Rectal smooth muscle tissue (tissue), 1 donor: ENCODE measurements at regions not wholly inside any gene's neighbourhood (a gene's known extent, or its start where the extent isn't known, plus 50 kb on each side); places are given as distances from the start of the nearest gene placed in this dataset.

Source experiments
- H3K27ac ChIP-seq: one replicate; pipeline ENCODE4 v1.7.0; 2013; ENCODE audit warnings: low read depth, low read length, inconsistent platforms
- H3K27me3 ChIP-seq: one replicate; pipeline ENCODE4 v1.7.0; 2013; ENCODE audit warnings: low read length; ENCODE audit not compliant: control insufficient read depth, insufficient read depth
- H3K36me3 ChIP-seq: one replicate; pipeline ENCODE4 v1.7.0; 2013; ENCODE audit warnings: low read length; ENCODE audit not compliant: control insufficient read depth, insufficient read depth
- H3K4me1 ChIP-seq: one replicate; pipeline ENCODE4 v1.7.0; 2013; ENCODE audit warnings: low read length; ENCODE audit not compliant: control insufficient read depth, insufficient read depth
- H3K4me3 ChIP-seq: one replicate; pipeline ENCODE4 v1.7.0; 2013; ENCODE audit warnings: low read length
- H3K9ac ChIP-seq: one replicate; pipeline ENCODE4 v1.7.0; 2013; ENCODE audit warnings: low read length

- Histone ChIP-seq H3K27me3 (no peaks in the 10 kb centered on the region), H3K36me3 (no peaks in the 10 kb centered on the region), H3K4me3 (no peak overlapping the region), H3K27ac (no peak overlapping the region), H3K9ac (no peak overlapping the region), H3K4me1 (no peaks in the 10 kb centered on the region)
These were observed 62.0 kb downstream of the HFE start for GRCh38 chr6:26149240-26149639.

- no peak overlapping the region for H3K9ac ChIP-seq
- no peak overlapping the region for H3K27ac ChIP-seq
- H3K4me1 ChIP-seq: no peaks in the 10 kb centered on the region
- no peaks in the 10 kb centered on the region for H3K36me3 ChIP-seq
- H3K27me3 ChIP-seq: no peaks in the 10 kb centered on the region
- H3K4me3 ChIP-seq: no peak overlapping the region
These were observed 65.2 kb downstream of the HFE start for GRCh38 chr6:26152226-26153101.

DNA sequence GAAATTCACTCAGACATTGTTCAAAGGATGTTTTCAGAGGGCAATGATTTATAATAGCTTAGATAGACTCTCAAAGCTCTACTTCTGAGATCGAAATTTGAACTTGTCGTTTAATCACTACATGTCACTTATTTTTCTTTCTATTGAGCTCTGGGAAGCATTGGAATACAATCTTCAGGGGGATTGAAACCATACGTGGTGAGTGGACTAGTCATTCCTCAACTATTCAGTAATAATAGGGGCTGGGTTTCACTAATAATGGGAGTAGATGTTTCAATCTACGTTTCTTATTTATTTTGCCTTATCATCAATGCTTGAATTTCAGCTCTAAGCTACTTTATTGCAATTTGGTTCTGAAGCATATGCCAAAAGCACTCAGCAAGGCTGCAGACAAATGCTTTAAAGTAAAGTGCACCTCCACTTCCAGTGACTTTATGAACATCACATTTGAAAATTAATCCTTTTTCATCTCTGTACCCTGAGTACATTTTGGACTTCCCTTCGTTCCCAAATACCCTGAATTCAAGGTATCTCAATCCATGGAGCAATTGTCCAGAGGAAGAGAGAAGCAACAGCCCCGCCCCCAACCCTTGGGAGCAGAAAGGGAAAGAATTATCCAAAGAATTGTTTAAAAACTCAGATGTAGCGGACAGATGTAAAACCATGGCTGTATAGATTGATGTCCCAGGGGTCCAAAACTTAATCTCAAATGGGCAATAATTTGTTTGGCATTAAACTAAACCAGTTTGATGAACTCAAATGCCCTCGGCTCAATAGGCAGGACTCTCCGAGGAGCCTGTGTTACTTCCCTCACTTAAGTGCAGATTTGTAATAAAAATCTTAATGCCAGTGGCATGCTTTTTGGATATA lies 68.1 kb downstream of the HFE start:
- H3K4me3 ChIP-seq: peak overlapping the region; percentile 62

DNA sequence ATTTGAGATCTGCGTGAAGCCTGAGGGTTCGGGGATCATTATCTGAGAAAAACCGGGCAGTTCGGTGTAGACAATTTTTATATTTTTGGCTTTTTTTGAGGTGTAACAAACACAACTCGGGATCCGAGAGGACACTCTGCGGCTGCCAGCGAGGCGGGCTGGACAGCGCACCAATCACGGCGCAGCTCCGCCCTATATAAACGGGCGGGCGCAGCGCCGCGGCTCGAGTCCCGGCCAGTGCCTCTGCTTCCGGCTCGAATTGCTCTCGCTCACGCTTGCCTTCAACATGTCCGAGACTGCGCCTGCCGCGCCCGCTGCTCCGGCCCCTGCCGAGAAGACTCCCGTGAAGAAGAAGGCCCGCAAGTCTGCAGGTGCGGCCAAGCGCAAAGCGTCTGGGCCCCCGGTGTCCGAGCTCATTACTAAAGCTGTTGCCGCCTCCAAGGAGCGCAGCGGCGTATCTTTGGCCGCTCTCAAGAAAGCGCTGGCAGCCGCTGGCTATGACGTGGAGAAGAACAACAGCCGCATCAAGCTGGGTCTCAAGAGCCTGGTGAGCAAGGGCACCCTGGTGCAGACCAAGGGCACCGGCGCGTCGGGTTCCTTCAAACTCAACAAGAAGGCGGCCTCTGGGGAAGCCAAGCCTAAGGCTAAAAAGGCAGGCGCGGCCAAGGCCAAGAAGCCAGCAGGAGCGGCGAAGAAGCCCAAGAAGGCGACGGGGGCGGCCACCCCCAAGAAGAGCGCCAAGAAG lies 69.0 kb downstream of the HFE start:
- peak overlapping the region; percentile 88 for H3K4me3 ChIP-seq
- no peaks in the 10 kb centered on the region for H3K4me1 ChIP-seq
- H3K27me3 ChIP-seq: no peaks in the 10 kb centered on the region
- H3K36me3 ChIP-seq: no peaks in the 10 kb centered on the region
- H3K9ac ChIP-seq: peak overlapping the region; percentile 94
- peak overlapping the region; percentile 97 for H3K27ac ChIP-seq

More for the DNA sequence above, 68.1 kb downstream of the HFE start:
- Histone ChIP-seq H3K27ac (peak overlapping the region; percentile 97), H3K9ac (no peak overlapping the region), H3K27me3 (no peaks in the 10 kb centered on the region), H3K4me1 (no peaks in the 10 kb centered on the region), H3K36me3 (no peaks in the 10 kb centered on the region)

DNA sequence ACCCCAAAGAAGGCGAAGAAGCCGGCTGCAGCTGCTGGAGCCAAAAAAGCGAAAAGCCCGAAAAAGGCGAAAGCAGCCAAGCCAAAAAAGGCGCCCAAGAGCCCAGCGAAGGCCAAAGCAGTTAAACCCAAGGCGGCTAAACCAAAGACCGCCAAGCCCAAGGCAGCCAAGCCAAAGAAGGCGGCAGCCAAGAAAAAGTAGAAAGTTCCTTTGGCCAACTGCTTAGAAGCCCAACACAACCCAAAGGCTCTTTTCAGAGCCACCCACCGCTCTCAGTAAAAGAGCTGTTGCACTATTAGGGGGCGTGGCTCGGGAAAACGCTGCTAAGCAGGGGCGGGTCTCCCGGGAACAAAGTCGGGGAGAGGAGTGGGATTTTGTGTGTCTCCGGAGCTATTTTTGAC lies 69.6 kb downstream of the HFE start:
- Histone ChIP-seq H3K36me3 (no peaks in the 10 kb centered on the region), H3K27ac (peak overlapping the region; percentile 97)

DNA sequence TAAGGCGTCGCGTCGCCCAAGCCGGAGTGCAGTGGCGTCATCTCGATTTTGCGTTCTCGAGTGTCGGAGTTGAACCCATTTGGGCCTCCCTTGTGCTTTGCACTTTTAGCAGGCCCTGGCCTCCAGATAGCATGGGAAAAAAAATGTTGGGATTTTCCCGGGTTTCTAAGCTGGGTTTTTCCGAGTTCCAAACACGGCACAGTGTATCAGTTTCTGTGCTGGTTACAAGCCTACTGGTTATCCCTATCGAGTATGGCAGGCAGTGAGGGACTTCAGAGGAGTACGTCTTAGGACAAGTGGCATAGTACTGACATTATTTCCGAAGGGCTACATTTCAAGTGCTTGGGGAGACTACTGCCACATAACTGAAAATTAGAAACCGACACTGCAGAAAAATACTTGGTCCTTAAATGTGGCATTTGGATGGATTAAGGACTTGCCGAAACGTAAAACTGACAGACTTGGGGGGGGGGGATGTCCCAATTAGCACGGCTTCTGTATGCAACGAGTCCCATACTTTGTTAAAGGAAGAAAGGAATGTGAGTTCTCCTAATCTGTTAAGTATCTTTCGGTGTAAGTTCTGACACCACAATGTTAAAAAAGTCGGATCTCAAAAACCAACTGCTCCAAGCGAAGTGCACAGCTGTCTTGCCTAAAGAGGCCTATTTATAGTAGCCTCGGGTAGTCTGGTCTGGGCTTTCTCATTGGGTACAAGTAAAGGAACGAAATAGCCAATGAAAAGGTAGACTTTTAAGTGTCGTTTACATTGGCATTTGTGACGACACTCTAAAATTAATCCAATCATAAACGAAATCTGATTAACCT lies 70.2 kb downstream of the HFE start:
- H3K9ac ChIP-seq: peak overlapping the region; percentile 94

More for the DNA sequence above, 69.6 kb downstream of the HFE start:
- Histone ChIP-seq H3K27me3 (no peaks in the 10 kb centered on the region), H3K9ac (peak overlapping the region; percentile 94), H3K4me1 (no peaks in the 10 kb centered on the region), H3K4me3 (peak overlapping the region; percentile 88)

DNA sequence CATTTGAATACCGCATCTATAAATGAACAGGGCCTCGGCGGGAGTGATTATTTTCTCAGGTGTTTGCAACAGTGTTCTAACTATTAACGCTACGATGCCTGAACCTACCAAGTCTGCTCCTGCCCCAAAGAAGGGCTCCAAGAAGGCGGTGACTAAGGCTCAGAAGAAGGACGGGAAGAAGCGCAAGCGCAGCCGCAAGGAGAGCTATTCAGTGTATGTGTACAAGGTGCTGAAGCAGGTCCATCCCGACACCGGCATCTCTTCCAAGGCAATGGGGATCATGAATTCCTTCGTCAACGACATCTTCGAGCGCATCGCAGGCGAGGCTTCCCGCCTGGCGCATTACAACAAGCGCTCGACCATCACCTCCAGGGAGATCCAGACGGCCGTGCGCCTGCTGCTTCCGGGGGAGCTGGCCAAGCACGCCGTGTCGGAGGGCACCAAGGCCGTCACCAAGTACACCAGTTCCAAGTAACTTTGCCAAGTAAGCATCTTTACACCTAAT lies 70.9 kb downstream of the HFE start:
- no peaks in the 10 kb centered on the region for H3K4me1 ChIP-seq
- no peaks in the 10 kb centered on the region for H3K27me3 ChIP-seq
- peak overlapping the region; percentile 71 for H3K9ac ChIP-seq
- peak overlapping the region; percentile 97 for H3K27ac ChIP-seq
- H3K36me3 ChIP-seq: no peaks in the 10 kb centered on the region
- peak overlapping the region; percentile 92 for H3K4me3 ChIP-seq

More for the DNA sequence above, 70.2 kb downstream of the HFE start:
- H3K4me1 ChIP-seq: no peaks in the 10 kb centered on the region
- H3K4me3 ChIP-seq: peak overlapping the region; percentile 92
- H3K27ac ChIP-seq: peak overlapping the region; percentile 97
- no peaks in the 10 kb centered on the region for H3K27me3 ChIP-seq
- H3K36me3 ChIP-seq: no peaks in the 10 kb centered on the region

GRCh38 chr6:26158581-26159356 lies 71.5 kb downstream of the HFE start:
- Histone ChIP-seq H3K27me3 (no peaks in the 10 kb centered on the region), H3K27ac (peak overlapping the region; percentile 97), H3K4me1 (no peaks in the 10 kb centered on the region), H3K36me3 (no peaks in the 10 kb centered on the region), H3K9ac (peak overlapping the region; percentile 71), H3K4me3 (peak overlapping the region; percentile 92)

DNA sequence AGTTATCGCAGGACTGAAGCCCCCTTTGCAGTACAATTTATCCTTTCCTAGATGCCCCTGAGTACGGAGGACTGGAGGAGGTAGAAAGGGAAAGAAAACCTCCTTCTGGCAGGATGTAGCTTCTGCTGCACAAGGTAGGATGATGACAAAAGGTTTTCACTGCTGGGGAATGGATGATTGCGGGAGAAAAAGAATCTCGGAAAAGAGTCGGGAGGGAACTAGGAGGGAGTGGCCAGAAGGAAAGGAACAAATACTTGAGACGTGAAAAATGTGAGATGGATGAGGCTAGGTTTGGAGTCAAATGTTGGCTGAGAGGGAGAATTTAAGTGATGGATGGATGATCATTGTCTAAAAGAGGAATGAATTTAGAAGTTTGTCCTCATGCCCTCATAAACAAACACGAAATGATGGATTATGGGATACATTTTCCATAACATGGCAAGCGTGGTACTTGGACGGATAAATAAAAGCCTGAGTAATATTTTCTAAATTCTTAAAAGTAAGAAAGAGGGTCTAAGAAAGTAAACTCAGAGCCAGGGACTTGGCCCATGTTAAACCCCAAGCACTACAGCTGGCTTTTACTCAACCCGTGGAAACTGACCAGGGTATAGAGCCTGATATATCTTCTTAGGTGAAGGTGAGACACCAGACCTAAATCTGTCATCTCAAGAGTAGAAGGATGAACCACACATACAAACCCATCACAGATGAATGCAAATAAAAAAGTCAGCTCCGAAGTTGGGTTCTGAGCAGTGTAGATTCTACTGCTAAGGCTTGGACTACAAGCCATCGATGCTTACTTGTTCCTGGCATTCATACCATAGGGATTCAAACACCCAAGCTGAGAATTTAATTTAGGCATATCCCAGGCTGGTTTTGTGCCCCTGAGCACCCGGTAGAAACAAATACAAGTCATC lies 72.4 kb downstream of the HFE start:
- Histone ChIP-seq H3K4me3 (peak overlapping the region; percentile 92), H3K36me3 (peaks cover 2% of the 10 kb centered on the region), H3K9ac (peak overlapping the region; percentile 59), H3K27me3 (no peaks in the 10 kb centered on the region), H3K27ac (peak overlapping the region; percentile 97), H3K4me1 (no peaks in the 10 kb centered on the region)

DNA sequence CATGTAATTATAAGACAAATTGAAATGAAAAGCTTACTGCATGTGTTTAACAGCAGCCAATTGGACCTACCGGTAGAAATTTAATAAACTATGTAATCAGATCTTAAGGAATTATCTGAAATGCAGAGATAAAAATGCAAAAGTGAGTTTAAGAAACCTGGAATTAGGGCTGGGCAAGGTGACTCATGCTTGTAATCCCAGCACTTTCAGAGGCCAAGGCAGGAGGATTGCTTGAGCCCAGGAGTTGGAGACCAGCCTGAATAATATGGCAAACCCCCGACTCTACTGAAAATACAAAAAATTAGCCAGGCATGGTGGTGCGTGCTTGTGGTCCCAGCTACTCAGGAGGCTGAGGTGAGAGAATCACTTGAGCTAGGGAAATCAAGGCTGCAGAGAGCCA lies 74.1 kb downstream of the HFE start:
- no peak overlapping the region for H3K4me3 ChIP-seq
- peaks cover 2% of the 10 kb centered on the region for H3K36me3 ChIP-seq
- no peak overlapping the region for H3K9ac ChIP-seq
- H3K27ac ChIP-seq: no peak overlapping the region
- no peaks in the 10 kb centered on the region for H3K4me1 ChIP-seq
- no peaks in the 10 kb centered on the region for H3K27me3 ChIP-seq
